Fibroblast of lung (primary cell): ENCODE measurements at regions not wholly inside any gene's neighbourhood (a gene's known extent, or its start where the extent isn't known, plus 50 kb on each side); places are given as distances from the start of the nearest gene placed in this dataset.
A peak's percentile ranks its signal among the peaks of the same experiment; 100 is the strongest.

Experiments
- DNase-seq, 2 donors: peaks; one replicate each; pipeline versions ENCODE4 v3.0.0 to v3.0.0-alpha.2; 2010; ENCODE audit warnings: low read depth in 2 of 2
- H2AFZ ChIP-seq: 2 replicates; pipeline ENCODE4 v1.5.1; 2012; ENCODE audit warnings: low read length, control low read depth, inconsistent platforms
- H3K27ac ChIP-seq: 2 replicates; pipeline ENCODE4 v1.5.1; 2011; ENCODE audit warnings: low read length, control low read depth; ENCODE audit not compliant: insufficient read depth
- H3K27me3 ChIP-seq: 2 replicates; pipeline ENCODE4 v1.5.1; 2011; ENCODE audit warnings: mild to moderate bottlenecking, low read length; ENCODE audit not compliant: control insufficient read depth, insufficient read depth
- H3K36me3 ChIP-seq: 2 replicates; pipeline ENCODE4 v1.5.1; 2011; ENCODE audit warnings: low read length; ENCODE audit not compliant: control insufficient read depth, insufficient read depth
- H3K4me1 ChIP-seq: 2 replicates; pipeline ENCODE4 v1.5.1; 2011; ENCODE audit warnings: low read length; ENCODE audit not compliant: control insufficient read depth, insufficient read depth; ENCODE audit errors: extremely low read depth
- H3K4me2 ChIP-seq: 2 replicates; pipeline ENCODE4 v1.5.1; 2011; ENCODE audit warnings: low read length, control low read depth; ENCODE audit not compliant: insufficient read depth; ENCODE audit errors: extremely low read depth
- H3K4me3 ChIP-seq, 4 experiments: fragments of 200-600 bp in 1 of 4; sonication (generic) in 1 of 4; replicated peaks in 1 of 4; 2 replicates each; pipeline ENCODE4 v1.5.1; 2011 to 2016; ENCODE audit warnings: low read length in 4 of 4, low read depth in 3 of 4, mild to moderate bottlenecking in 3 of 4, control low read depth in 2 of 4, inconsistent platforms in 1 of 4, mixed read lengths in 1 of 4; ENCODE audit not compliant: insufficient read depth in 1 of 4; ENCODE audit errors: control extremely low read depth in 1 of 4
- H3K79me2 ChIP-seq: 2 replicates; pipeline ENCODE4 v1.5.1; 2012; ENCODE audit warnings: mild to moderate bottlenecking, low read length, inconsistent platforms; ENCODE audit not compliant: control insufficient read depth, insufficient read depth
- H3K9ac ChIP-seq: 2 replicates; pipeline ENCODE4 v1.5.1; 2011; ENCODE audit warnings: mild to moderate bottlenecking, low read length, control low read depth; ENCODE audit not compliant: insufficient read depth
- H3K9me3 ChIP-seq: 2 replicates; pipeline ENCODE4 v1.5.1; 2012; ENCODE audit warnings: low read depth, low read length; ENCODE audit not compliant: control insufficient read depth, insufficient read depth
- H4K20me1 ChIP-seq: 2 replicates; pipeline ENCODE4 v1.5.1; 2011; ENCODE audit warnings: low read length; ENCODE audit not compliant: control insufficient read depth, insufficient read depth; ENCODE audit errors: extremely low read depth
- EZH2 ChIP-seq: IDR thresholded peaks from 2 replicates; pipeline ENCODE4 v1.5.1; 2012; ENCODE audit warnings: low read length, control low read depth, mild to moderate bottlenecking; ENCODE audit errors: missing control alignments
- TF ChIP-seq, protein P1 (sequence below), 2 donors: IDR thresholded peaks in 1 of 2; conservative IDR thresholded peaks in 1 of 2; 1 replicate in 1 of 2; 2 replicates in 1 of 2; pipeline ENCODE4 v1.5.1; 2011 to 2012; ENCODE audit warnings: low read length in 2 of 2, control low read depth in 1 of 2, inconsistent platforms in 1 of 2, low read depth in 1 of 2, mild to moderate bottlenecking in 1 of 2

DNA sequence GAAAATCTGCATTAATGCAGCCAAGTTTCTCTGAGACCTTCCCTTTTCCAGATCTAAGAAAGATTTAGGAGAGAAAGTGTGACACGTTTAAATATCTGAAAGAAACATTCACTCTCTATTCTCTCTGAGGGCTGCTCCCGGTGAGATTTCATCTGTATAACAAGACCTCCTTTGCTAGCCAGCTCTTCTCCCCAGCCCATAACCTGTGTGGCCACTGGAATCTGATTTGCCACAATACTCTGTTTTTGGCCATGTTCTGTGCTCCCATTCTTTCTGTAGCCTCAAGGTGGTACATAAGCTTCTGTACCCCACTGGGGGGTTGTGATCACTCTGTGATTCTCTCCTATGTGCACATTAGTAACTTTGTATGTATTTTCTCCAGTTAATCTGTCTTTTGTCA lies 291.0 kb upstream of the SEMA6A start:
- Histone ChIP-seq H2AFZ (no peak overlapping the region), H3K4me2 (no peak overlapping the region), H3K79me2 (no peaks in the 10 kb centered on the region), H3K9me3 (no peaks in the 10 kb centered on the region), H3K4me3 (no peak overlapping the region), H3K9ac (no peak overlapping the region), H4K20me1 (no peaks in the 10 kb centered on the region), H3K36me3 (no peaks in the 10 kb centered on the region), H3K4me1 (no peaks in the 10 kb centered on the region), H3K27ac (no peak overlapping the region), H3K27me3 (no peaks in the 10 kb centered on the region)
- no peak for DNase-seq
- TF ChIP-seq EZH2: no peak
- TF ChIP-seq, protein P1, sequence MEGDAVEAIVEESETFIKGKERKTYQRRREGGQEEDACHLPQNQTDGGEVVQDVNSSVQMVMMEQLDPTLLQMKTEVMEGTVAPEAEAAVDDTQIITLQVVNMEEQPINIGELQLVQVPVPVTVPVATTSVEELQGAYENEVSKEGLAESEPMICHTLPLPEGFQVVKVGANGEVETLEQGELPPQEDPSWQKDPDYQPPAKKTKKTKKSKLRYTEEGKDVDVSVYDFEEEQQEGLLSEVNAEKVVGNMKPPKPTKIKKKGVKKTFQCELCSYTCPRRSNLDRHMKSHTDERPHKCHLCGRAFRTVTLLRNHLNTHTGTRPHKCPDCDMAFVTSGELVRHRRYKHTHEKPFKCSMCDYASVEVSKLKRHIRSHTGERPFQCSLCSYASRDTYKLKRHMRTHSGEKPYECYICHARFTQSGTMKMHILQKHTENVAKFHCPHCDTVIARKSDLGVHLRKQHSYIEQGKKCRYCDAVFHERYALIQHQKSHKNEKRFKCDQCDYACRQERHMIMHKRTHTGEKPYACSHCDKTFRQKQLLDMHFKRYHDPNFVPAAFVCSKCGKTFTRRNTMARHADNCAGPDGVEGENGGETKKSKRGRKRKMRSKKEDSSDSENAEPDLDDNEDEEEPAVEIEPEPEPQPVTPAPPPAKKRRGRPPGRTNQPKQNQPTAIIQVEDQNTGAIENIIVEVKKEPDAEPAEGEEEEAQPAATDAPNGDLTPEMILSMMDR (conservative IDR thresholded peaks at IDR 0.05 in 1 of 2, IDR thresholded peaks at IDR 0.05 in 1 of 2; ENCODE audit: low read depth in 1 of 2, low read length in 2 of 2): no peak

DNA sequence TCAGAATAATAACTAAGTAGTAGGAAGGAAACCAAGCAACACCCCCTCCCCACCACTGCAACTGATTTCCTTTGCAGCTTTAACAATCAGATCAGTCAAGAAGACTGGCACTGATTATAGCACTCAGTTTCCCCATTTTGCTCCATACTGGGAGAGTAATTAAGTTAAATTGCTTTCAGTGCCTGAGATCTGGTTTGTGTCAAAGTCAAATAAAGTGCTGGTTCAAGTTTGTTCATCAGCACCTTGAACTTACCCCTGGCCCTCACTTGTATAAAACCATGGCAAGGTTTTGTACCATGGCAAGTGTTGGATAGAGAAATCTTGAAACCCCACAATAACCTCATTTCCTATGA lies 290.2 kb upstream of the SEMA6A start:
- Histone ChIP-seq H3K4me2 (no peak overlapping the region), H2AFZ (no peak overlapping the region), H3K9ac (no peak overlapping the region), H3K27me3 (no peaks in the 10 kb centered on the region), H3K4me3 (no peak overlapping the region), H3K27ac (no peak overlapping the region), H3K4me1 (no peaks in the 10 kb centered on the region), H4K20me1 (no peaks in the 10 kb centered on the region), H3K9me3 (no peaks in the 10 kb centered on the region), H3K79me2 (no peaks in the 10 kb centered on the region), H3K36me3 (no peaks in the 10 kb centered on the region)
- TF ChIP-seq EZH2: no peak
- TF ChIP-seq, protein P1 (conservative IDR thresholded peaks at IDR 0.05 in 1 of 2, IDR thresholded peaks at IDR 0.05 in 1 of 2; ENCODE audit: low read depth in 1 of 2, low read length in 2 of 2): no peak
- DNase-seq: no peak

DNA sequence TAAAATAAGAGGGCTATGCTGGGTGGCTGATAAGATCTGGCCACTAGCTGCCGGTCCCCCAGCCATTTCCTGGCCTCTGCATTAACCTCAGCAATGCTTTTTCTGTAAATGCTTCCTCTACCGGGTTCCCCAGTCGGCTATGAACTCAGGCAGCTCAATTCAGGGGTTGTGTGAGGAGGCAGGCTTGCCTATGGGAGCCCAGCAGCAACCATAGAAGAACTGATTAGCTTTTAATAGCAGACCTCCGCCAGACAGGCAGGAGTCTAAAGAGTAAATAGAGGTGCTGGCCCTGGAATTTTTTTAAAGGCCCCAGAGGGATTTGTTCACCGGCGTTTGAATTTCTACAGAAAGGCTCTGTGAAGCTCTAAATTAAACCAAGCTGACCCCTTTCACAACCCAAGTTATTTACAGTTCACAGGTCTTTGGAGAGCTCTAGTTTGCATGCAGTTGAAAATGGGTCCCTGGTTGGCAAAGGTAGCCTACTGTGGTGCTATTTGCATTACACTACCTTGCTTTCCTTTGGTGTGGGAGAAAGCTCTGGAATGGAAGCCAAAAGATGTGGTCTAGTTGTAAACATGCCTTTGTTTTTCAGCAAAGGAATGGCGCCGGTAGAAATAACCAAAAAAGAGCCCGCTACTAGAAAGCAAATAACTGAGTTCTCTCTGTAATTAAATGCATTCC lies 289.7 kb upstream of the SEMA6A start:
- Histone ChIP-seq H3K4me1 (no peaks in the 10 kb centered on the region), H3K9ac (no peak overlapping the region), H3K27ac (no peak overlapping the region), H3K36me3 (no peaks in the 10 kb centered on the region), H3K4me3 (no peak overlapping the region), H3K4me2 (no peak overlapping the region), H4K20me1 (no peaks in the 10 kb centered on the region), H3K27me3 (no peaks in the 10 kb centered on the region), H3K79me2 (no peaks in the 10 kb centered on the region), H2AFZ (no peak overlapping the region), H3K9me3 (no peaks in the 10 kb centered on the region)
- TF ChIP-seq EZH2: no peak
- TF ChIP-seq, protein P1 (conservative IDR thresholded peaks at IDR 0.05 in 1 of 2, IDR thresholded peaks at IDR 0.05 in 1 of 2; ENCODE audit: low read depth in 1 of 2, low read length in 2 of 2): no peak
- peak in 1 of 2 donors; percentile 3 for DNase-seq
